IPS-15b (cell line): ENCODE measurements at regions not wholly inside any gene's neighbourhood (a gene's known extent, or its start where the extent isn't known, plus 50 kb on each side); places are given as distances from the start of the nearest gene placed in this dataset.

Experiments used
- H3K27me3 ChIP-seq: one replicate; pipeline ENCODE4 v1.6.1; 2013; ENCODE audit warnings: low read length; ENCODE audit not compliant: control insufficient read depth, insufficient read depth
- H3K36me3 ChIP-seq: one replicate; pipeline ENCODE4 v1.6.1; 2013; ENCODE audit warnings: low read length; ENCODE audit not compliant: control insufficient read depth, insufficient read depth
- H3K4me1 ChIP-seq: one replicate; pipeline ENCODE4 v1.6.1; 2013; ENCODE audit warnings: mild to moderate bottlenecking, low read length; ENCODE audit not compliant: control insufficient read depth, insufficient read depth
- H3K4me3 ChIP-seq: one replicate; pipeline ENCODE4 v1.5.1; 2013; ENCODE audit warnings: low read depth, low read length
- H3K9ac ChIP-seq: one replicate; pipeline ENCODE4 v1.6.1; 2013; ENCODE audit warnings: low read depth, mild to moderate bottlenecking, low read length
- H3K9me3 ChIP-seq: one replicate; pipeline ENCODE4 v1.6.1; 2013; ENCODE audit warnings: mild to moderate bottlenecking, low read length; ENCODE audit not compliant: control insufficient read depth, insufficient read depth

DNA sequence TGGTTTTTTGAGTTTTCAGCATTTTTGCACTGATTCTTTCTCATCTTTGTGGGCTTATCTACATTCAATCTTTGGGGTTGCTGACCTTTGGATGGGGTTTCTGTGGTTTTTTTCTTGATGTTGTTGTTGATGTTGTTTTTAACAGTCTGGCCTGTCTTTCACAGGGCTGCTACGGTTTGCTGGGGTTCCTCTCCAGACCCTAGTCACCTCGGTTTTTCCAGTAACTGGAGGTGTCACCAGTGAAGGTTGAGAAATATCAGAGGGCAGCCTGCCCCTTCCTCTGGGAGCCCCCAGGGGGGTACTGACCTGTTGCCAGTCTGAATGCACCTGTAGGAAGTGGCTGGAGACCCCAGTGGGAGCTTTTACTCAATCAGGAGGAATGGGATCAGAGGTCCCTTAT, 365.4 kb downstream of the JRKL start:
- no peaks in the 10 kb centered on the region for H3K4me1 ChIP-seq
- H3K9me3 ChIP-seq: no peaks in the 10 kb centered on the region
- no peaks in the 10 kb centered on the region for H3K36me3 ChIP-seq
- H3K4me3 ChIP-seq: no peak overlapping the region
- no peaks in the 10 kb centered on the region for H3K27me3 ChIP-seq
- H3K9ac ChIP-seq: no peak overlapping the region

DNA sequence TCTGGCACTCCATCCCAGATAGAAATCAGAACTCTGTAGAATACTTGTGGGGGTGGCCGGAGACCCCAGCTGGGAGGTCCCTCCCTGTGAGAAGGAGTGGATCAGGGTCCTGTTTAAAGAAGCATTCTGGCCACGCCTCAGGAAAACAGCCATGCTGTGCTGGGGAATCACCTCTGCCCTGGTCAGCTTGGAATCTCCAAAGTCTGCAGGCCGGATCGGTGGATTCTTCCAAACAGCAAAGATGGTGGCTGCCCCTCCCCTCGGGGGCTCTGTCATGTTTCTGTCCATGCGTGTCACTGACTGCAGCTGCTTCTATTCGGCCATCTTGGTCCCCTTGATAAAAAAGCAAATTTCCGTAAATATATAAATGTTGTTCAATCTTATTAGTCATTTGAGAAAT, 365.9 kb downstream of the JRKL start:
- no peaks in the 10 kb centered on the region for H3K36me3 ChIP-seq
- no peaks in the 10 kb centered on the region for H3K4me1 ChIP-seq
- H3K27me3 ChIP-seq: no peaks in the 10 kb centered on the region

DNA sequence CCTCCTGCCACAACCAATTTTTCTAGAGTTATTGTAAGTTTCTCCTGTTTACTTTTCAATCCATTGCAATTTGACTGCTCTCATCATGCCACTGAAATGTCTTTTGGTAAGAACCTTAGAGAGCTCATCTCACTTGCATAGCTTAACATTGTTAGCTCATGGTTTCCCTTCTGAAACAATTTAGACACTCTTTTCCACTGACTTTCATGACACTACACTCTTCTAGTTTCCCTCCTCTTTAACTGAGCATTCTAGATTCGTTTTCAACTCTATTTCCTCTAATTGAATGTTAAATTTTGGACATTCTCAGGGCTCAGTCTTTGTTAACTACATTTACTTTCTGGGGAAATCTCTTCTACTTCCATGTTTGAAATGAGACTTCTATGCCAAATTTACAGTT, 369.1 kb downstream of the JRKL start:
- Histone ChIP-seq H3K9me3 (no peaks in the 10 kb centered on the region), H3K9ac (no peak overlapping the region), H3K36me3 (no peaks in the 10 kb centered on the region), H3K4me1 (no peaks in the 10 kb centered on the region), H3K27me3 (no peaks in the 10 kb centered on the region), H3K4me3 (no peak overlapping the region)

More for the DNA sequence above, 365.9 kb downstream of the JRKL start:
- H3K9me3 ChIP-seq: no peaks in the 10 kb centered on the region
- H3K9ac ChIP-seq: no peak overlapping the region
- H3K4me3 ChIP-seq: no peak overlapping the region

DNA sequence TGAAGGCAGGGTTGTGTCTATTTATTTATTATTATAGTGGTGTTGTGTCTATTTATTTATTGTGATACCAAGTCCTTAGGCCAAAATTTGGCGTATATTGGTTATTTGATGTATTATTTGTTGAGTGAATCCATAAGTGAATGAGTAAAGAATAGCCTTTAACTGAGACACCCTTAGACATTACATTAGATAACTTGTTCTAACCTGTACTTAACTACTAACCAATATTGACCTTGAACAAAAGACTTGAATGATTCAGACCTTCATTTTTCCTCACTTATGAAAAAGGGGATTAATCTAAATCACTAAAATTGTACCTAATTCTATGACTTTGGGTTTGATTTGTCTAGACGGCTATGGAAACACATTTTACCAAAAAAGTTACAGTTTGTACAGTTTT, 370.5 kb downstream of the JRKL start:
- Histone ChIP-seq H3K4me3 (no peak overlapping the region), H3K27me3 (no peaks in the 10 kb centered on the region), H3K4me1 (no peaks in the 10 kb centered on the region), H3K9me3 (no peaks in the 10 kb centered on the region), H3K9ac (no peak overlapping the region), H3K36me3 (no peaks in the 10 kb centered on the region)

DNA sequence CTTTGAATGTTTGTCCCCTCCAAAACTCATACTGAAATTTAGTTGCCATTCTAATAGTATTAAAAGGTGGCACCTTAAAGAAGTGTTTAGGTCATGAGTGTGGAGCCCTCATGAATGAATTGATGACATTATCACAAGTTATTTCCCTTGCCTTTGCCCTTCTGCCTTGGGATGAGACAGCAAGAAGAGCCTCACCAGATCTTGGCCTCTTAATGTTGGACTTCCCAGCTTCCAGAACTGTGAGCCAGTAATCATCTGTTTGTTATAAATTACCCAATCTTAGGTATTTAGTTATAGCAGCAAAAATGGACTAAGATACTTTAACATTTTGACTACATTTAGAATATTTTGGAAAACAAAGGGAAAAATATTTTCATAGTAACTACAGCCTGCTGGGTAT, 371.0 kb downstream of the JRKL start:
- Histone ChIP-seq H3K36me3 (no peaks in the 10 kb centered on the region), H3K27me3 (no peaks in the 10 kb centered on the region), H3K4me1 (no peaks in the 10 kb centered on the region), H3K9me3 (no peaks in the 10 kb centered on the region), H3K4me3 (no peak overlapping the region), H3K9ac (no peak overlapping the region)

DNA sequence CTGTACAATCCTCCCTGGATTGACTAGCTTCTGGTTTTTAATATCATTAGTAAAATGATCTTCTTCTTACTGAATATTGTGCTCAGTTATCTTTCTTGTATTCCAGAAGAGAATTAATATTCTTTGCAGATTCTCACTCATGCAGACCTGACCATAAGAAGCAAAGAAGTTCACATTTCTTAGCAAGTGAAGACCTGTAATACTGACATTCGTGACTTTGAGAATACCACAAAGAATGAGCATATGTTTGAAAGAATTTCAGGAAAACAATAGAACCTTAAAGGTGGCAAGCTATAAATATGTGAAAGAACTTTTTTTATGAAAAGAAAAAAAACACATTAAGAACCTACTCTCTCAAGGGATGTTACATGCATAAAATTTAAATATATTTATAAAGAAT, 371.6 kb downstream of the JRKL start:
- Histone ChIP-seq H3K36me3 (no peaks in the 10 kb centered on the region), H3K9ac (no peak overlapping the region), H3K27me3 (no peaks in the 10 kb centered on the region), H3K4me3 (no peak overlapping the region), H3K9me3 (no peaks in the 10 kb centered on the region), H3K4me1 (no peaks in the 10 kb centered on the region)

DNA sequence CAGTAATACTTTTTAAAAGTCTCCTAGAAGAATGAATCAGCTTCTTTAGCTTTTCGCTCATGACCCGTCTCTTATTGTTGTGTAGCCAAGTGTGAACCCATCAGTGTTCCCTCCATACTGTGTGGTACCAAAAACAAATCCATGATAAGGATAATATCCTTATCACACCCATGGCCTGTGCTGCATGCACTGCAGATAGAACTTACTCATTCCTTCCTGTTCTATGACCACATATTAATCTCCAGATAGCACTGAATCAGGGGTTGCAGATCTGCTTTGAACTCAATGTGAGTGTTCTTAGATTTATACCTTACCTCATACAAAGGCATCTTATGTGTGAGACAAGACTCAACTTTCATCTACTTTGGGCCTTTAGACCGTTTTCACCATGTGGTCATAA, 373.4 kb downstream of the JRKL start:
- H3K36me3 ChIP-seq: no peaks in the 10 kb centered on the region
- H3K4me3 ChIP-seq: no peak overlapping the region
- H3K27me3 ChIP-seq: no peaks in the 10 kb centered on the region
- no peaks in the 10 kb centered on the region for H3K4me1 ChIP-seq
- no peak overlapping the region for H3K9ac ChIP-seq
- no peaks in the 10 kb centered on the region for H3K9me3 ChIP-seq

DNA sequence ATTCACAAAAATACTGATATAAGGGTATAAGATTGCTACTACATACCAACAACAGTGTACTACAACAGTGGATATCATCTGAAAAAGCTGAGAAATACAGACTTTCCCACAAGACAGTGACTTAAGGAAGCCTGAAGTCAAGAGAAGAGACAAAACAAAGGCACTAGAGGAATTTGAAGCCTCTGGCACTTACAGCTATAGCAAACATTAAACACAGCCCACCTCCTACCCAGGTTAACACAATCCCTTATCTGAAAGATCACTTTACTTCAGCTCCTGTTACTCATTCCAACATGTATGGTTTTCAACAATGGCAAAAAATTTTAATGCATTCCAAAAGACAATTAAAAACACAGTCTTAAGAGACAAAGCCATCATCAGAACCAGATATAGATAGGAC, 388.5 kb downstream of the JRKL start:
- Histone ChIP-seq H3K4me3 (no peak overlapping the region), H3K9ac (no peak overlapping the region), H3K4me1 (no peaks in the 10 kb centered on the region), H3K36me3 (no peaks in the 10 kb centered on the region), H3K9me3 (no peaks in the 10 kb centered on the region), H3K27me3 (no peaks in the 10 kb centered on the region)

DNA sequence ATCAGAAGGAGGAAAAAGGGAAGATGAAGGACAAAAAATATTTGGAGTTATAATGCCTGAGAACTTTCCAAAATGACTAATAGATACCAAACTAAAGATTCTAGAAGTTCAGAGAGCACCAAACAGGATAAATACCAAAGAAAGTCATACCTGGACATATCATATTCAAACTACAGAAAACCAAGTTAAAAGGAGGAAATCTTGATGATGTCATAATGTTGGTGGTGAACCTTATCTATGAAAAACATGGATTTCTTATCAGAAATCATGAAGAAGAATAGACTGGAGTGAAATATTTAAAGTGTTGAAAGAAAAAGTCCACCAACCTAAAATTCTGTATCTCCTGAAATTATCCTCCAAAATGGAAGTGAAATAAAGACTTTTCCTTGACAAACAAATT, 389.2 kb downstream of the JRKL start:
- Histone ChIP-seq H3K9me3 (no peaks in the 10 kb centered on the region), H3K9ac (no peak overlapping the region), H3K36me3 (no peaks in the 10 kb centered on the region), H3K27me3 (no peaks in the 10 kb centered on the region), H3K4me3 (no peak overlapping the region), H3K4me1 (no peaks in the 10 kb centered on the region)

DNA sequence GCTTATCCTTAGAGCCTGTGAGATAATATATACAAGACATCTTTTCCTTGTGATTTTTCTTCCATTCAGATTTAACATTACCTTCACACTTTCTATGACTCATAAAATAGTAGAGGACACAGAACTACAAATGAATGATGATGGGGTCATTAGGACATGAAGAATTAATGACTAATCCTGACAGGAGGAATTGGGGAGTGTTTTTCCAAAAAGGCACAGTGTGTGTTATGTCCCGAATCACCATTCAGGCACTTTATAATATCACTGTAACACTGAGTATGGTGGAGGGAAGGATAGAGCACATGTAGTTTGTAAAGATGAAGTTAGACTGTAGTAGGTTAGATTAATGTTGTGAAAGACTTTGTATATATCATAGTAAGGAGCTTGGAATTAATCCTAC, 391.3 kb downstream of the JRKL start:
- H3K4me3 ChIP-seq: no peak overlapping the region
- no peaks in the 10 kb centered on the region for H3K27me3 ChIP-seq
- no peaks in the 10 kb centered on the region for H3K36me3 ChIP-seq

DNA sequence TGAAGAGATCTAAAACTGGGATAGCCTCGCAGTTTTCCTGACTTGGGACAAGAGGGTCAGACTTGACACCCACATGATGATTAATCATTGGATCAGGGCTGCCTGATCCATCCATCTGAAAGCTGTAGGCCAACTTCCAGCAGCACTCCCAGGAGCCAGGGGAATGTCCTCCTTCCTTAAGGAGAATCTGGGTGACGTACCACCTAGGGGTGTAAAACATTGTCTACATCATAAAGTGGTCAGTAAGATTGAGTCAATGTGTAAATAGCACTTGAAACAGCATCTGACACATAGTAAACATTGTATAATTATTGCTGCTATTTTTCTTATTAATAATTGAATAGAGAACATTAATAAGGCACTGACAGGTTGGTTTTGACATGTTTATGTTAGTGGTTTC, 392.8 kb downstream of the JRKL start:
- H3K27me3 ChIP-seq: no peaks in the 10 kb centered on the region
- H3K36me3 ChIP-seq: no peaks in the 10 kb centered on the region
- H3K9me3 ChIP-seq: no peaks in the 10 kb centered on the region
- H3K4me1 ChIP-seq: no peaks in the 10 kb centered on the region
- H3K9ac ChIP-seq: no peak overlapping the region
- no peak overlapping the region for H3K4me3 ChIP-seq

More for the DNA sequence above, 391.3 kb downstream of the JRKL start:
- H3K9ac ChIP-seq: no peak overlapping the region
- no peaks in the 10 kb centered on the region for H3K4me1 ChIP-seq
- H3K9me3 ChIP-seq: no peaks in the 10 kb centered on the region

DNA sequence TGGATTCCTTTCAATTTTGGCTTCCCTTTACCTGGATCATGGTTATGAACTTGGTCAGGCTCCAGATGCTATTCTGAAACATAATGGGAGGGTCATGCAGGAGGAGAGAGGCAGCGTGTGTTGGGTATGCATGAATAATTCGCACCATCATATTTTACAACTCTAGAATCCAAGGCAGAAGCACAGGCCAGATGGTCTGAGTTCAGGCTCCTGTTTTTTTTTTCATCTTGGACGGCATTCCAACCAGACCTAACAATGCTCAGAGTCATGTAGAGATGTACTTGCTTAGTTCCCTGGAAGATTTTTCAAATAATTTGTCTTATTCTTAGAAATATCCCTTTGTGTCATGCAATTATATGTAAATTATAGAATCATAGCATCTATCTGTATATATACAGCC, 393.5 kb downstream of the JRKL start:
- no peak overlapping the region for H3K4me3 ChIP-seq
- no peaks in the 10 kb centered on the region for H3K36me3 ChIP-seq
- H3K9me3 ChIP-seq: no peaks in the 10 kb centered on the region
- no peaks in the 10 kb centered on the region for H3K27me3 ChIP-seq
- no peaks in the 10 kb centered on the region for H3K4me1 ChIP-seq
- no peak overlapping the region for H3K9ac ChIP-seq

DNA sequence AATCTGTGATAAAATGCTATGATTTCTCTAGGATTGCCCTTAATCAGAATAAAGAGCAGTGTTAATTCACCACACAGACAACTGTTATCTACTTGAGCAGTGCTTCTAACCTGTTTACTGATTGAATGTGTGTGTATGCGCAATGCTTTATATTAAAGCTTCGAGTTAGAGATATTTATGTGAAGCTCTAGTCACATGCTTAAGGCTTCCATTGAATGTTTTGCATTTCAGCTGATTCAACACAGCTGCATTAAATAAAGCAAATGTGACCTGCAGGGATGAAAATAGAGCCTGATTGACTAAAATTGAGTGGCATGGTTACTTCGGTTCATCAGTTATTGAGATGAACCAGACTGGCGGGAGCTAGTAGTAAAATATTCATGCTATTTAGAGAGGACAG, 395.3 kb downstream of the JRKL start:
- Histone ChIP-seq H3K4me1 (no peaks in the 10 kb centered on the region), H3K27me3 (no peaks in the 10 kb centered on the region), H3K4me3 (no peak overlapping the region), H3K9ac (no peak overlapping the region), H3K9me3 (no peaks in the 10 kb centered on the region), H3K36me3 (no peaks in the 10 kb centered on the region)
